CD4-positive, alpha-beta T cell (primary cell): ENCODE measurements at regions not wholly inside any gene's neighbourhood (a gene's known extent, or its start where the extent isn't known, plus 50 kb on each side); places are given as distances from the start of the nearest gene placed in this dataset.

Source experiments
- ATAC-seq: fragments of 200-7000 bp; cut with Tn5 transposase; one replicate; pipeline ENCODE4 v1.10.0; 2022; ENCODE audit warnings: mild to moderate bottlenecking; ENCODE audit not compliant: poor library complexity
- CTCF ChIA-PET: fragments of 350-600 bp; sonication (Branson Sonifier 250); formaldehyde crosslinking; loops from one replicate; lab custom pipeline; 2021; ENCODE audit warnings: antibody characterized with exemption, inconsistent platforms; lab: Charles Lee
- POLR2A ChIA-PET: fragments of 350-600 bp; sonication (Branson Sonifier 250); formaldehyde crosslinking; loops from one replicate; lab custom pipeline; 2021; ENCODE audit warnings: antibody characterized with exemption, inconsistent platforms; lab: Charles Lee
- DNase-seq, 14 experiments: peaks; one replicate each; pipeline ENCODE4 v3.0.0-alpha.2; 2013 to 2020; ENCODE audit warnings: mixed read lengths in 2 of 14
- H3K27ac ChIP-seq, 2 donors: one replicate each; pipeline versions ENCODE4 v1.5.1 to v1.7.0; 2013; ENCODE audit warnings: low read length in 2 of 2, low read depth in 1 of 2, mild to moderate bottlenecking in 1 of 2
- H3K27me3 ChIP-seq, 2 experiments: 1 replicate in 1 of 2; 2 replicates in 1 of 2; pipeline versions ENCODE4 v1.6.1 to v1.7.0; 2013; ENCODE audit warnings: low read length in 2 of 2, control low read depth in 1 of 2, mild to moderate bottlenecking in 1 of 2, moderate library complexity in 1 of 2; ENCODE audit not compliant: insufficient read depth in 2 of 2, control insufficient read depth in 1 of 2
- H3K36me3 ChIP-seq: one replicate; pipeline ENCODE4 v1.6.1; 2013; ENCODE audit warnings: low read length, control low read depth; ENCODE audit not compliant: insufficient read depth
- H3K4me1 ChIP-seq: one replicate; pipeline ENCODE4 v1.6.1; 2013; ENCODE audit warnings: low read length, control low read depth; ENCODE audit not compliant: insufficient read depth
- H3K4me3 ChIP-seq: one replicate; pipeline ENCODE4 v1.5.1; 2013; ENCODE audit warnings: mild to moderate bottlenecking, low read length, moderate library complexity
- H3K9me3 ChIP-seq, 2 experiments: 1 replicate in 1 of 2; 2 replicates in 1 of 2; pipeline versions ENCODE4 v1.6.1 to v1.7.0; 2013; ENCODE audit warnings: low read length in 2 of 2, mild to moderate bottlenecking in 2 of 2, control low read depth in 1 of 2, moderate library complexity in 1 of 2; ENCODE audit not compliant: control insufficient read depth in 1 of 2, insufficient read depth in 1 of 2
- H3K27ac Mint-ChIP-seq: one replicate; pipeline ENCODE4 v1.8.0; 2020; ENCODE audit warnings: mixed read lengths
- H3K27me3 Mint-ChIP-seq: one replicate; pipeline ENCODE4 v1.8.0; 2021; ENCODE audit warnings: mixed read lengths
- H3K36me3 Mint-ChIP-seq: one replicate; pipeline ENCODE4 v1.8.0; 2021; ENCODE audit warnings: low read depth, mixed read lengths
- H3K4me1 Mint-ChIP-seq: one replicate; pipeline ENCODE4 v1.8.0; 2021; ENCODE audit warnings: low read depth, mixed read lengths
- H3K4me3 Mint-ChIP-seq: one replicate; pipeline ENCODE4 v1.8.0; 2020; ENCODE audit warnings: mild to moderate bottlenecking, mixed read lengths
- H3K9me3 Mint-ChIP-seq: one replicate; pipeline ENCODE4 v1.8.0; 2020; ENCODE audit warnings: mixed read lengths
- intact Hi-C, 2 experiments: fragments of 100-400 bp; cut with DNase I in 1 of 2; cut with micrococcal nuclease in 1 of 2; formaldehyde crosslinking; loops; one replicate each; pipeline versions ENCODE4 v1.15.1 to v1.9.0; 2023 to 2025; cut with DNase I, micrococcal nuclease
- TF ChIP-seq, protein P1 (sequence below): fragments of 200-600 bp; IDR thresholded peaks from one replicate; pipeline ENCODE4 v1.8.0; 2022; ENCODE audit warnings: antibody characterized with exemption, mild to moderate bottlenecking

- Histone ChIP-seq H3K4me3 (no peak overlapping the region), H3K36me3 (no peaks in the 10 kb centered on the region), H3K4me1 (no peaks in the 10 kb centered on the region), H3K9me3 (no peaks in the 10 kb centered on the region), H3K27ac (no peak overlapping the region), H3K27me3 (no peaks in the 10 kb centered on the region)
- ATAC-seq (no peak), DNase-seq (no peak)
- H3K27me3 Mint-ChIP-seq, result no peaks in the 10 kb centered on the region
- no peaks in the 10 kb centered on the region for H3K36me3 Mint-ChIP-seq
- no peak overlapping the region for H3K4me3 Mint-ChIP-seq
- POLR2A ChIA-PET, result no interaction called here
- CTCF ChIA-PET, result no interaction called here
- H3K4me1 Mint-ChIP-seq, result no peaks in the 10 kb centered on the region
- TF ChIP-seq, protein P1, sequence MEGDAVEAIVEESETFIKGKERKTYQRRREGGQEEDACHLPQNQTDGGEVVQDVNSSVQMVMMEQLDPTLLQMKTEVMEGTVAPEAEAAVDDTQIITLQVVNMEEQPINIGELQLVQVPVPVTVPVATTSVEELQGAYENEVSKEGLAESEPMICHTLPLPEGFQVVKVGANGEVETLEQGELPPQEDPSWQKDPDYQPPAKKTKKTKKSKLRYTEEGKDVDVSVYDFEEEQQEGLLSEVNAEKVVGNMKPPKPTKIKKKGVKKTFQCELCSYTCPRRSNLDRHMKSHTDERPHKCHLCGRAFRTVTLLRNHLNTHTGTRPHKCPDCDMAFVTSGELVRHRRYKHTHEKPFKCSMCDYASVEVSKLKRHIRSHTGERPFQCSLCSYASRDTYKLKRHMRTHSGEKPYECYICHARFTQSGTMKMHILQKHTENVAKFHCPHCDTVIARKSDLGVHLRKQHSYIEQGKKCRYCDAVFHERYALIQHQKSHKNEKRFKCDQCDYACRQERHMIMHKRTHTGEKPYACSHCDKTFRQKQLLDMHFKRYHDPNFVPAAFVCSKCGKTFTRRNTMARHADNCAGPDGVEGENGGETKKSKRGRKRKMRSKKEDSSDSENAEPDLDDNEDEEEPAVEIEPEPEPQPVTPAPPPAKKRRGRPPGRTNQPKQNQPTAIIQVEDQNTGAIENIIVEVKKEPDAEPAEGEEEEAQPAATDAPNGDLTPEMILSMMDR, result no peak
- intact Hi-C loops, result no loop called here
- no peak overlapping the region for H3K27ac Mint-ChIP-seq
- peaks cover 3% of the 10 kb centered on the region for H3K9me3 Mint-ChIP-seq
These were observed 1028.4 kb upstream of the INTU start for GRCh38 chr4:126604268-126604867.

GRCh38 chr4:126610933-126611332 is 1021.8 kb upstream of the INTU start:
- Histone ChIP-seq H3K4me1 (no peaks in the 10 kb centered on the region), H3K4me3 (no peak overlapping the region), H3K9me3 (no peaks in the 10 kb centered on the region), H3K36me3 (no peaks in the 10 kb centered on the region), H3K27me3 (no peaks in the 10 kb centered on the region), H3K27ac (no peak overlapping the region)
- intact Hi-C loops, result no loop called here
- DNase-seq, result no peak
- ChIA-PET POLR2A (no interaction called here), CTCF (no interaction called here)
- TF ChIP-seq, protein P1, result no peak
- Mint-ChIP-seq H3K36me3 (no peaks in the 10 kb centered on the region), H3K4me3 (no peak overlapping the region), H3K9me3 (peaks cover 12% of the 10 kb centered on the region), H3K27me3 (no peaks in the 10 kb centered on the region), H3K27ac (no peak overlapping the region), H3K4me1 (no peaks in the 10 kb centered on the region)
- no peak for ATAC-seq

GRCh38 chr4:126611900-126612299 is 1020.9 kb upstream of the INTU start:
- no peak overlapping the region for H3K4me3 Mint-ChIP-seq
- peaks cover 0 to 5% of the 10 kb centered on the region in 2 experiments for H3K9me3 ChIP-seq
- no peaks in the 10 kb centered on the region for H3K36me3 ChIP-seq
- no peak overlapping the region for H3K27ac ChIP-seq
- TF ChIP-seq, protein P1, result no peak
- ATAC-seq, result no peak
- H3K36me3 Mint-ChIP-seq, result no peaks in the 10 kb centered on the region
- no peaks in the 10 kb centered on the region for H3K27me3 Mint-ChIP-seq
- H3K9me3 Mint-ChIP-seq, result peaks cover 16% of the 10 kb centered on the region
- no peak overlapping the region for H3K27ac Mint-ChIP-seq
- H3K27me3 ChIP-seq, result no peaks in the 10 kb centered on the region
- no peaks in the 10 kb centered on the region for H3K4me1 ChIP-seq
- DNase-seq, result no peak
- no peak overlapping the region for H3K4me3 ChIP-seq
- no peaks in the 10 kb centered on the region for H3K4me1 Mint-ChIP-seq
- ChIA-PET POLR2A (no interaction called here), CTCF (no interaction called here)
- intact Hi-C loops, result no loop called here
